ENCODE measurements at regions not wholly inside any gene's neighbourhood (a gene's known extent, or its start where the extent isn't known, plus 50 kb on each side); places are given as distances from the start of the nearest gene placed in this dataset.

GRCh38 chr3:182257361-182257760, 535.9 kb upstream of the ATP11B start:
- WGBS (ENCODE audit: insufficient coverage) = 94% methylated on average over 3 of the region's 4 CpGs
- Histone ChIP-seq H3K27me3 (replicated peaks in 2 of 5; ENCODE audit: control insufficient read depth in 4 of 5, insufficient read depth in 5 of 5, low read length in 4 of 5) (peaks cover 4 to 50% (median 21%) of the 10 kb centered on the region in 5 experiments), H3K4me3 (ENCODE audit: control insufficient read depth in 1 of 7, extremely low read depth in 1 of 7, insufficient read depth in 4 of 7, low read depth in 2 of 7, low read length in 6 of 7) (no peak overlapping the region), H3K27ac (ENCODE audit: insufficient read depth in 1 of 2, low read depth in 1 of 2, low read length in 2 of 2, poor library complexity in 1 of 2, severe bottlenecking in 2 of 2) (no peak overlapping the region), H3K9me3 (ENCODE audit: control extremely low read depth in 1 of 5, control insufficient read depth in 4 of 5, insufficient read depth in 2 of 5, low read depth in 1 of 5, low read length in 4 of 5) (no peaks in the 10 kb centered on the region), H3K36me3 (ENCODE audit: control insufficient read depth in 4 of 4, insufficient read depth in 4 of 4, low read length in 3 of 4) (no peaks in the 10 kb centered on the region), H3K4me1 (ENCODE audit: control extremely low read depth in 1 of 4, control insufficient read depth in 4 of 4, insufficient read depth in 4 of 4, low read length in 3 of 4) (no peaks in the 10 kb centered on the region)
- ChIA-PET CTCF (interaction anchor here (1.6 kb wide), 1 partner anchor 15 kb away, joined by 3 read pairs; no protein-coding TSS in a partner anchor), POLR2A (no interaction called here)
- DNase-seq = no peak

- Histone ChIP-seq H3K4me3 (ENCODE audit: control insufficient read depth in 1 of 7, extremely low read depth in 1 of 7, insufficient read depth in 4 of 7, low read depth in 2 of 7, low read length in 6 of 7) (no peak overlapping the region), H3K4me1 (ENCODE audit: control extremely low read depth in 1 of 4, control insufficient read depth in 4 of 4, insufficient read depth in 4 of 4, low read length in 3 of 4) (no peaks in the 10 kb centered on the region), H3K27ac (ENCODE audit: insufficient read depth in 1 of 2, low read depth in 1 of 2, low read length in 2 of 2, poor library complexity in 1 of 2, severe bottlenecking in 2 of 2) (no peak overlapping the region), H3K27me3 (replicated peaks in 2 of 5; ENCODE audit: control insufficient read depth in 4 of 5, insufficient read depth in 5 of 5, low read length in 4 of 5) (peaks cover 4 to 50% (median 24%) of the 10 kb centered on the region in 5 experiments), H3K9me3 (ENCODE audit: control extremely low read depth in 1 of 5, control insufficient read depth in 4 of 5, insufficient read depth in 2 of 5, low read depth in 1 of 5, low read length in 4 of 5) (no peaks in the 10 kb centered on the region), H3K36me3 (ENCODE audit: control insufficient read depth in 4 of 4, insufficient read depth in 4 of 4, low read length in 3 of 4) (no peaks in the 10 kb centered on the region)
- WGBS (ENCODE audit: insufficient coverage) = no CpG with 5 or more reads among the region's 3 CpGs
- POLR2A ChIA-PET = no interaction called here
- peak; percentile 36 to 69 (median 64) for DNase-seq
- CTCF ChIA-PET = interaction anchor here (1.6 kb wide), 1 partner anchor 16 kb away, joined by 3 read pairs; no protein-coding TSS in a partner anchor
Measured at GRCh38 chr3:182258538-182259177, 534.6 kb upstream of the ATP11B start.

- Histone ChIP-seq H3K9me3 (ENCODE audit: control extremely low read depth in 1 of 5, control insufficient read depth in 4 of 5, insufficient read depth in 2 of 5, low read depth in 1 of 5, low read length in 4 of 5) (no peaks in the 10 kb centered on the region), H3K27ac (ENCODE audit: insufficient read depth in 1 of 2, low read depth in 1 of 2, low read length in 2 of 2, poor library complexity in 1 of 2, severe bottlenecking in 2 of 2) (no peak overlapping the region), H3K4me3 (ENCODE audit: control insufficient read depth in 1 of 7, extremely low read depth in 1 of 7, insufficient read depth in 4 of 7, low read depth in 2 of 7, low read length in 6 of 7) (no peak overlapping the region), H3K4me1 (ENCODE audit: control extremely low read depth in 1 of 4, control insufficient read depth in 4 of 4, insufficient read depth in 4 of 4, low read length in 3 of 4) (no peaks in the 10 kb centered on the region), H3K27me3 (replicated peaks in 2 of 5; ENCODE audit: control insufficient read depth in 4 of 5, insufficient read depth in 5 of 5, low read length in 4 of 5) (peaks cover 4 to 55% (median 24%) of the 10 kb centered on the region in 5 experiments), H3K36me3 (ENCODE audit: control insufficient read depth in 4 of 4, insufficient read depth in 4 of 4, low read length in 3 of 4) (no peaks in the 10 kb centered on the region)
- WGBS (ENCODE audit: insufficient coverage) = 55% methylated on average over 14 of the region's 17 CpGs
- DNase-seq = no peak
- POLR2A ChIA-PET = no interaction called here
- CTCF ChIA-PET = interaction anchor here (1.1 to 1.2 kb wide), 4 partner anchors 8 to 551 kb away, joined by 3 to 7 read pairs (median 4); no protein-coding TSS in a partner anchor
Measured at GRCh38 chr3:182259579-182259978, 533.7 kb upstream of the ATP11B start.

- WGBS (ENCODE audit: insufficient coverage) = 21% methylated on average over 6 of the region's 7 CpGs
- Histone ChIP-seq H3K36me3 (ENCODE audit: control insufficient read depth in 4 of 4, insufficient read depth in 4 of 4, low read length in 3 of 4) (no peaks in the 10 kb centered on the region), H3K9me3 (ENCODE audit: control extremely low read depth in 1 of 5, control insufficient read depth in 4 of 5, insufficient read depth in 2 of 5, low read depth in 1 of 5, low read length in 4 of 5) (no peaks in the 10 kb centered on the region), H3K27me3 (replicated peaks in 2 of 5; ENCODE audit: control insufficient read depth in 4 of 5, insufficient read depth in 5 of 5, low read length in 4 of 5) (peaks cover 2 to 55% (median 24%) of the 10 kb centered on the region in 5 experiments), H3K27ac (ENCODE audit: insufficient read depth in 1 of 2, low read depth in 1 of 2, low read length in 2 of 2, poor library complexity in 1 of 2, severe bottlenecking in 2 of 2) (no peak overlapping the region), H3K4me3 (ENCODE audit: control insufficient read depth in 1 of 7, extremely low read depth in 1 of 7, insufficient read depth in 4 of 7, low read depth in 2 of 7, low read length in 6 of 7) (no peak overlapping the region), H3K4me1 (ENCODE audit: control extremely low read depth in 1 of 4, control insufficient read depth in 4 of 4, insufficient read depth in 4 of 4, low read length in 3 of 4) (no peaks in the 10 kb centered on the region)
- ChIA-PET CTCF (no interaction called here), POLR2A (no interaction called here)
- DNase-seq = no peak
Measured at GRCh38 chr3:182261041-182261440, 532.3 kb upstream of the ATP11B start.

- 88% methylated on average over 3 of the region's 4 CpGs for WGBS (ENCODE audit: insufficient coverage)
- POLR2A ChIA-PET = no interaction called here
- Histone ChIP-seq H3K36me3 (ENCODE audit: control insufficient read depth in 4 of 4, insufficient read depth in 4 of 4, low read length in 3 of 4) (no peaks in the 10 kb centered on the region), H3K4me3 (ENCODE audit: control insufficient read depth in 1 of 7, extremely low read depth in 1 of 7, insufficient read depth in 4 of 7, low read depth in 2 of 7, low read length in 6 of 7) (no peak overlapping the region), H3K9me3 (ENCODE audit: control extremely low read depth in 1 of 5, control insufficient read depth in 4 of 5, insufficient read depth in 2 of 5, low read depth in 1 of 5, low read length in 4 of 5) (no peaks in the 10 kb centered on the region), H3K27ac (ENCODE audit: insufficient read depth in 1 of 2, low read depth in 1 of 2, low read length in 2 of 2, poor library complexity in 1 of 2, severe bottlenecking in 2 of 2) (no peak overlapping the region), H3K27me3 (replicated peaks in 2 of 5; ENCODE audit: control insufficient read depth in 4 of 5, insufficient read depth in 5 of 5, low read length in 4 of 5) (peaks cover 0 to 32% (median 0%) of the 10 kb centered on the region in 5 experiments), H3K4me1 (ENCODE audit: control extremely low read depth in 1 of 4, control insufficient read depth in 4 of 4, insufficient read depth in 4 of 4, low read length in 3 of 4) (no peaks in the 10 kb centered on the region)
- CTCF ChIA-PET = no interaction called here
- no peak for DNase-seq
Measured at GRCh38 chr3:182268711-182269110, 524.6 kb upstream of the ATP11B start.

- no peaks in the 10 kb centered on the region for H3K9me3 ChIP-seq (ENCODE audit: control extremely low read depth in 1 of 5, control insufficient read depth in 4 of 5, insufficient read depth in 2 of 5, low read depth in 1 of 5, low read length in 4 of 5)
- POLR2A ChIA-PET = no interaction called here
- WGBS (ENCODE audit: insufficient coverage) = 60% methylated on average over 1 of the region's 4 CpGs
- H3K36me3 ChIP-seq (ENCODE audit: control insufficient read depth in 4 of 4, insufficient read depth in 4 of 4, low read length in 3 of 4) = no peaks in the 10 kb centered on the region
- no peak overlapping the region for H3K4me3 ChIP-seq (ENCODE audit: control insufficient read depth in 1 of 7, extremely low read depth in 1 of 7, insufficient read depth in 4 of 7, low read depth in 2 of 7, low read length in 6 of 7)
- peaks cover 0 to 3% (median 0%) of the 10 kb centered on the region in 5 experiments for H3K27me3 ChIP-seq (replicated peaks in 2 of 5; ENCODE audit: control insufficient read depth in 4 of 5, insufficient read depth in 5 of 5, low read length in 4 of 5)
- no peaks in the 10 kb centered on the region for H3K4me1 ChIP-seq (ENCODE audit: control extremely low read depth in 1 of 4, control insufficient read depth in 4 of 4, insufficient read depth in 4 of 4, low read length in 3 of 4)
- no peak for DNase-seq
- CTCF ChIA-PET = no interaction called here
- no peak overlapping the region for H3K27ac ChIP-seq (ENCODE audit: insufficient read depth in 1 of 2, low read depth in 1 of 2, low read length in 2 of 2, poor library complexity in 1 of 2, severe bottlenecking in 2 of 2)
Measured at GRCh38 chr3:182276512-182276911, 516.8 kb upstream of the ATP11B start.

GRCh38 chr3:182284793-182285192, 508.5 kb upstream of the ATP11B start:
- Histone ChIP-seq H3K4me1 (ENCODE audit: control extremely low read depth in 1 of 4, control insufficient read depth in 4 of 4, insufficient read depth in 4 of 4, low read length in 3 of 4) (no peaks in the 10 kb centered on the region), H3K27ac (ENCODE audit: insufficient read depth in 1 of 2, low read depth in 1 of 2, low read length in 2 of 2, poor library complexity in 1 of 2, severe bottlenecking in 2 of 2) (no peak overlapping the region), H3K36me3 (ENCODE audit: control insufficient read depth in 4 of 4, insufficient read depth in 4 of 4, low read length in 3 of 4) (no peaks in the 10 kb centered on the region), H3K27me3 (replicated peaks in 2 of 5; ENCODE audit: control insufficient read depth in 4 of 5, insufficient read depth in 5 of 5, low read length in 4 of 5) (peaks cover 0 to 6% (median 0%) of the 10 kb centered on the region in 5 experiments), H3K9me3 (ENCODE audit: control extremely low read depth in 1 of 5, control insufficient read depth in 4 of 5, insufficient read depth in 2 of 5, low read depth in 1 of 5, low read length in 4 of 5) (no peaks in the 10 kb centered on the region), H3K4me3 (ENCODE audit: control insufficient read depth in 1 of 7, extremely low read depth in 1 of 7, insufficient read depth in 4 of 7, low read depth in 2 of 7, low read length in 6 of 7) (no peak overlapping the region)
- POLR2A ChIA-PET = no interaction called here
- CTCF ChIA-PET = no interaction called here
- 93% methylated on average over 5 of the region's 5 CpGs for WGBS (ENCODE audit: insufficient coverage)
- no peak for DNase-seq

Data from common myeloid progenitor, CD34-positive (primary cell).